NB4 (cell line): ENCODE measurements at regions not wholly inside any gene's neighbourhood (a gene's known extent, or its start where the extent isn't known, plus 50 kb on each side); places are given as distances from the start of the nearest gene placed in this dataset.

Source experiments
- DNase-seq: peaks from one replicate; pipeline ENCODE4 v3.0.0; 2010; ENCODE audit warnings: low read depth
- H3K4me3 ChIP-seq: one replicate; pipeline ENCODE4 v1.5.1; 2011; ENCODE audit warnings: mild to moderate bottlenecking, low read depth, low read length, moderate library complexity
- CTCF ChIP-seq: IDR thresholded peaks from one replicate; pipeline ENCODE4 v1.5.1; 2012; ENCODE audit warnings: low read depth, low read length
- MAX ChIP-seq: IDR thresholded peaks from 2 replicates; pipeline ENCODE4 v1.6.1; 2011; ENCODE audit warnings: low read depth, low read length
- MYC ChIP-seq: IDR thresholded peaks from 2 replicates; pipeline ENCODE4 v1.6.1; 2011; ENCODE audit warnings: low read depth, low read length
- POLR2A ChIP-seq: IDR thresholded peaks from 2 replicates; pipeline ENCODE4 v1.6.1; 2011; ENCODE audit warnings: mild to moderate bottlenecking; ENCODE audit not compliant: insufficient read length; ENCODE audit errors: extremely low read depth

- H3K4me3 ChIP-seq = no peak overlapping the region
- no peak for DNase-seq
- TF ChIP-seq MYC (no peak), MAX (no peak), POLR2A (no peak), CTCF (no peak)
Measured at GRCh38 chr18:26729449-26729848, 136.1 kb downstream of the AQP4 start.

GRCh38 chr18:26729008-26729407 is 136.5 kb downstream of the AQP4 start:
- no peak for TF ChIP-seq MAX
- DNase-seq = no peak
- H3K4me3 ChIP-seq = no peak overlapping the region

GRCh38 chr18:26723981-26724380 is 141.5 kb downstream of the AQP4 start:
- peak overlapping the region; percentile 22 for H3K4me3 ChIP-seq
- DNase-seq = peak; percentile 71
- TF ChIP-seq POLR2A (no peak), MYC (no peak), MAX (no peak), CTCF (no peak)

- DNase-seq = no peak
- TF ChIP-seq MAX = no peak
- no peak for TF ChIP-seq POLR2A
- TF ChIP-seq CTCF = no peak
- no peak for TF ChIP-seq MYC
- no peak overlapping the region for H3K4me3 ChIP-seq
Measured at GRCh38 chr18:26722565-26722931, 143.0 kb downstream of the AQP4 start.

- no peak for TF ChIP-seq MAX
- TF ChIP-seq MYC = no peak
- TF ChIP-seq CTCF = no peak
- no peak for TF ChIP-seq POLR2A
- no peak overlapping the region for H3K4me3 ChIP-seq
- DNase-seq = no peak
Measured at GRCh38 chr18:26721854-26722564, 143.5 kb downstream of the AQP4 start.

- H3K4me3 ChIP-seq = no peak overlapping the region
- TF ChIP-seq CTCF (no peak), MAX (no peak), MYC (no peak), POLR2A (no peak)
- DNase-seq = peak; percentile 63
Measured at GRCh38 chr18:26719896-26720295, 145.6 kb downstream of the AQP4 start.
